HCT116 (cell line): ENCODE measurements at regions not wholly inside any gene's neighbourhood (a gene's known extent, or its start where the extent isn't known, plus 50 kb on each side); places are given as distances from the start of the nearest gene placed in this dataset.

Source experiments
- ATAC-seq: fragments of 200-7000 bp; cut with Tn5 transposase; 2 replicates; pipeline ENCODE4 v1.9.1; 2020; ENCODE audit warnings: mild to moderate bottlenecking, moderate library complexity
- BruUV-seq: library from RNA; stranded (reverse); fragments of 400-500 nt; replicated peaks from 2 replicates; lab custom pipeline; 2021; lab: Mats Ljungman, UMichigan
- CTCF ChIA-PET: fragments of 300-600 bp; sonication (Branson Sonifier 250); formaldehyde crosslinking; loops from one replicate; lab custom pipeline; 2021; ENCODE audit warnings: antibody characterized with exemption; lab: Charles Lee
- POLR2A ChIA-PET: fragments of 300-600, 350-600 bp; sonication (Branson Sonifier 250); formaldehyde crosslinking; loops from one replicate; lab custom pipeline; 2021; ENCODE audit warnings: antibody characterized with exemption; lab: Charles Lee
- RAD21 ChIA-PET, 2 experiments: fragments of 300-600 bp; sonication (Branson Sonifier 250); formaldehyde crosslinking; loops; one replicate each; lab custom pipeline; 2023; ENCODE audit warnings: low total read pairs in 2 of 2; ENCODE audit not compliant: uncharacterized antibody in 2 of 2, unreplicated experiment in 2 of 2, low non-redundant PET in 1 of 2; lab: Charles Lee
- DNase-seq: peaks from one replicate; pipeline ENCODE4 v3.0.0-alpha.2; 2010; ENCODE audit warnings: low read depth, low spot score
- H2AFZ ChIP-seq: fragments of 200-600 bp; shearing (Covaris generic), sonication (generic); 2 replicates; pipeline ENCODE4 v1.6.1; 2017; ENCODE audit warnings: low read depth, mixed run types, mixed read lengths, antibody characterized with exemption, low read length; ENCODE audit not compliant: poor library complexity, severe bottlenecking
- H3K27ac ChIP-seq: 2 replicates; pipeline ENCODE4 v1.5.1; 2012; ENCODE audit warnings: low read depth, low read length
- H3K27me3 ChIP-seq: fragments of 200-600 bp; sonication (generic); 2 replicates; pipeline ENCODE4 v1.6.1; 2016; ENCODE audit warnings: mixed run types, low read length, mixed read lengths; ENCODE audit not compliant: insufficient read depth
- H3K36me3 ChIP-seq, 2 experiments: fragments of 200-500 bp in 1 of 2; fragments of 200-600 bp in 1 of 2; sonication (Bioruptor generic) in 1 of 2; sonication (generic) in 1 of 2; 2 replicates each; pipeline versions ENCODE4 v1.5.1 to v1.6.1; 2014 to 2016; ENCODE audit warnings: low read length in 2 of 2, inconsistent platforms in 1 of 2, mixed read lengths in 1 of 2, mixed run types in 1 of 2; ENCODE audit not compliant: insufficient read depth in 2 of 2, control insufficient read depth in 1 of 2
- H3K4me1 ChIP-seq, 2 experiments: fragments of 200-600 bp in 1 of 2; sonication (generic) in 1 of 2; 2 replicates each; pipeline versions ENCODE4 v1.5.1 to v1.6.1; 2012 to 2017; ENCODE audit warnings: low read length in 2 of 2, inconsistent platforms in 1 of 2, mild to moderate bottlenecking in 1 of 2, mixed read lengths in 1 of 2, mixed run types in 1 of 2, moderate library complexity in 1 of 2; ENCODE audit not compliant: insufficient read depth in 2 of 2, control insufficient read depth in 1 of 2
- H3K4me2 ChIP-seq: fragments of 200-600 bp; sonication (generic); 2 replicates; pipeline ENCODE4 v1.6.1; 2017; ENCODE audit warnings: mixed run types, low read length, mixed read lengths
- H3K4me3 ChIP-seq, 2 experiments: fragments of 200-600 bp in 1 of 2; sonication (generic) in 1 of 2; replicated peaks in 1 of 2; 2 replicates each; pipeline ENCODE4 v1.5.1; 2011 to 2016; ENCODE audit warnings: low read length in 2 of 2, control low read depth in 1 of 2, low read depth in 1 of 2, mild to moderate bottlenecking in 1 of 2, mixed read lengths in 1 of 2, mixed run types in 1 of 2
- H3K79me2 ChIP-seq: fragments of 200-600 bp; sonication (generic); 2 replicates; pipeline ENCODE4 v1.6.1; 2017; ENCODE audit warnings: mild to moderate bottlenecking, mixed run types, low read length, moderate library complexity, mixed read lengths; ENCODE audit not compliant: insufficient read depth
- H3K9ac ChIP-seq: fragments of 200-600 bp; sonication (generic); 2 replicates; pipeline ENCODE4 v1.6.1; 2016; ENCODE audit warnings: low read length, mixed read lengths
- H3K9me2 ChIP-seq: fragments of 200-600 bp; sonication (generic), shearing (Covaris generic); 2 replicates; pipeline ENCODE4 v1.6.1; 2017; ENCODE audit warnings: mixed run types, mild to moderate bottlenecking, moderate library complexity; ENCODE audit not compliant: insufficient read depth
- H3K9me3 ChIP-seq, 2 experiments: fragments of 200-500 bp in 1 of 2; fragments of 200-600 bp in 1 of 2; sonication (Bioruptor generic) in 1 of 2; sonication (generic) in 1 of 2; 2 replicates each; pipeline ENCODE4 v1.6.1; 2014 to 2017; ENCODE audit warnings: low read length in 2 of 2, mixed read lengths in 2 of 2, inconsistent platforms in 1 of 2, low read depth in 1 of 2, mild to moderate bottlenecking in 1 of 2, mixed run types in 1 of 2, moderate library complexity in 1 of 2; ENCODE audit not compliant: control insufficient read depth in 1 of 2, insufficient read depth in 1 of 2
- H4K20me1 ChIP-seq: fragments of 200-600 bp; sonication (generic), shearing (Covaris generic); 2 replicates; pipeline ENCODE4 v1.6.1; 2017; ENCODE audit warnings: mixed run types, mild to moderate bottlenecking, moderate library complexity; ENCODE audit not compliant: insufficient read depth
- ATF3 ChIP-seq: IDR thresholded peaks from 2 replicates; pipeline ENCODE4 v1.6.1; 2012
- CBX3 ChIP-seq: IDR thresholded peaks from 2 replicates; pipeline ENCODE4 v1.6.1; 2012; ENCODE audit warnings: low read depth
- CEBPB ChIP-seq: IDR thresholded peaks from 2 replicates; pipeline ENCODE4 v1.6.1; 2012; ENCODE audit warnings: low read depth
- EGR1 ChIP-seq: IDR thresholded peaks from 2 replicates; pipeline ENCODE4 v1.6.1; 2012; ENCODE audit warnings: low read depth
- EZH2phosphoT487 ChIP-seq: fragments of 200-600 bp; IDR thresholded peaks from 2 replicates; pipeline ENCODE4 v1.6.1; 2018; ENCODE audit warnings: antibody characterized with exemption, borderline replicate concordance
- JUND ChIP-seq: IDR thresholded peaks from 2 replicates; pipeline ENCODE4 v1.6.1; 2012
- POLR2A ChIP-seq: IDR thresholded peaks from 2 replicates; pipeline ENCODE4 v1.7.0; 2011; ENCODE audit warnings: borderline replicate concordance; ENCODE audit not compliant: insufficient read depth, insufficient read length; ENCODE audit errors: extremely low read depth
- POLR2AphosphoS5 ChIP-seq: IDR thresholded peaks from 2 replicates; pipeline ENCODE4 v1.6.1; 2011; ENCODE audit warnings: mild to moderate bottlenecking, low read depth, low read length, moderate library complexity
- SP1 ChIP-seq: IDR thresholded peaks from 2 replicates; pipeline ENCODE4 v1.6.1; 2012; ENCODE audit warnings: low read depth
- ZBTB33 ChIP-seq: IDR thresholded peaks from 2 replicates; pipeline ENCODE4 v1.6.1; 2011; ENCODE audit warnings: mild to moderate bottlenecking, low read length, moderate library complexity; ENCODE audit not compliant: insufficient replicate concordance; ENCODE audit errors: extremely low read depth
- ZFX ChIP-seq: fragments of 450-650 bp; IDR thresholded peaks from 2 replicates; pipeline ENCODE4 v1.6.1; 2017
- intact Hi-C: fragments of 100-400 bp; cut with micrococcal nuclease; formaldehyde crosslinking; loops from 2 replicates; pipeline ENCODE4 v1.10.0; 2022
- TF ChIP-seq, protein P1 (sequence below): IDR thresholded peaks from 2 replicates; pipeline ENCODE4 v1.6.1; 2012; ENCODE audit warnings: low read depth

- TF ChIP-seq, protein P1, sequence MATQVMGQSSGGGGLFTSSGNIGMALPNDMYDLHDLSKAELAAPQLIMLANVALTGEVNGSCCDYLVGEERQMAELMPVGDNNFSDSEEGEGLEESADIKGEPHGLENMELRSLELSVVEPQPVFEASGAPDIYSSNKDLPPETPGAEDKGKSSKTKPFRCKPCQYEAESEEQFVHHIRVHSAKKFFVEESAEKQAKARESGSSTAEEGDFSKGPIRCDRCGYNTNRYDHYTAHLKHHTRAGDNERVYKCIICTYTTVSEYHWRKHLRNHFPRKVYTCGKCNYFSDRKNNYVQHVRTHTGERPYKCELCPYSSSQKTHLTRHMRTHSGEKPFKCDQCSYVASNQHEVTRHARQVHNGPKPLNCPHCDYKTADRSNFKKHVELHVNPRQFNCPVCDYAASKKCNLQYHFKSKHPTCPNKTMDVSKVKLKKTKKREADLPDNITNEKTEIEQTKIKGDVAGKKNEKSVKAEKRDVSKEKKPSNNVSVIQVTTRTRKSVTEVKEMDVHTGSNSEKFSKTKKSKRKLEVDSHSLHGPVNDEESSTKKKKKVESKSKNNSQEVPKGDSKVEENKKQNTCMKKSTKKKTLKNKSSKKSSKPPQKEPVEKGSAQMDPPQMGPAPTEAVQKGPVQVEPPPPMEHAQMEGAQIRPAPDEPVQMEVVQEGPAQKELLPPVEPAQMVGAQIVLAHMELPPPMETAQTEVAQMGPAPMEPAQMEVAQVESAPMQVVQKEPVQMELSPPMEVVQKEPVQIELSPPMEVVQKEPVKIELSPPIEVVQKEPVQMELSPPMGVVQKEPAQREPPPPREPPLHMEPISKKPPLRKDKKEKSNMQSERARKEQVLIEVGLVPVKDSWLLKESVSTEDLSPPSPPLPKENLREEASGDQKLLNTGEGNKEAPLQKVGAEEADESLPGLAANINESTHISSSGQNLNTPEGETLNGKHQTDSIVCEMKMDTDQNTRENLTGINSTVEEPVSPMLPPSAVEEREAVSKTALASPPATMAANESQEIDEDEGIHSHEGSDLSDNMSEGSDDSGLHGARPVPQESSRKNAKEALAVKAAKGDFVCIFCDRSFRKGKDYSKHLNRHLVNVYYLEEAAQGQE: no peak
Observed at GRCh38 chr6:109295109-109295773, 87.0 kb downstream of the CD164 start (continued).

DNA sequence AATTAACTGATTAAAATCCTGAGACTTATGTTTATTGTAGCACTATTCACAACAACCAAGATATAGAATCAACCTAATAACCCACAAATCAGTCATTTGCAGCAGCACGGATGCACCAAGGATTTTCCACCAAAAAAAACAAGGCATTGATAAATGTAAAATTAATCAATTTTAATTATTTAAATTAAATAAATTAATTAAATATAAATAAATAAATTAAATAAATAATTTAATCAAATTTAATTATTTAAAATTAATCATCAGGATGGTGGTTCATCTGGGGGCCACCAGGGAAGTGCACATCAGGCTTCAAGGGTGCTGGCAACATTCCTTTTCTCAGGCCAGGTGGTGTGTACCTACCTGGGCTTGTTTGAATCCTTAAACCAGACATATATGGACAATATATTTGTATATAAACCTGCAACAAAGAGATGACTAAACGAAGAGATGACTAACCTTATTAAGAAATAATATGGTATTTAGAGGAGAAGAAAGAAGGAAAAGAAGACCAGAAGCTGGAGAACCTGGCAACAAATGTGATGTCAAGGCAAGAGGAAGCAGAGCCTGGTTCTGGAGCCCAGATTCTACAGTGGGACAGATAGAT is 89.2 kb downstream of the CD164 start:
- TF ChIP-seq EZH2phosphoT487: no peak
- TF ChIP-seq SP1: no peak
- TF ChIP-seq CEBPB: no peak
- no peak for TF ChIP-seq POLR2AphosphoS5
- TF ChIP-seq ZBTB33: no peak
- TF ChIP-seq CBX3: no peak
- no peak for TF ChIP-seq POLR2A
- TF ChIP-seq EGR1: no peak
- no peak for TF ChIP-seq JUND
- no peak for TF ChIP-seq ATF3
- no peak for TF ChIP-seq ZFX
- TF ChIP-seq, protein P1: no peak
- CTCF ChIA-PET: no interaction called here
- Histone ChIP-seq H4K20me1 (no peaks in the 10 kb centered on the region), H3K9ac (0 out of 2 replicates have a peak overlapping the region, but pooled peaks have one; percentile 31), H3K4me1 (peaks cover 14 to 34% of the 10 kb centered on the region in 2 experiments; a peak in 3 of 4 replicates), H3K27ac (no peak overlapping the region), H3K9me3 (no peaks in the 10 kb centered on the region), H2AFZ (peak overlapping the region; percentile 16), H3K27me3 (no peaks in the 10 kb centered on the region), H3K4me3 (no peak overlapping the region), H3K9me2 (no peaks in the 10 kb centered on the region), H3K4me2 (peak overlapping the region; percentile 78), H3K36me3 (no peaks in the 10 kb centered on the region), H3K79me2 (no peaks in the 10 kb centered on the region)
- DNase-seq (no peak), ATAC-seq (no peak)
- intact Hi-C loops: no loop called here
- RAD21 ChIA-PET: no interaction called here
- POLR2A ChIA-PET: no interaction called here
- no TSS peak for BruUV-seq
